PC-9 (cell line): ENCODE measurements at regions not wholly inside any gene's neighbourhood (a gene's known extent, or its start where the extent isn't known, plus 50 kb on each side); places are given as distances from the start of the nearest gene placed in this dataset.

Experiments
- EZH2 ChIP-seq: fragments of 200-600 bp; sonication (generic); IDR thresholded peaks from 2 replicates; pipeline ENCODE4 v1.8.0; 2017; ENCODE audit warnings: antibody characterized with exemption, low read depth
- TF ChIP-seq, protein P1 (sequence below): fragments of 200-600 bp; sonication (generic); conservative IDR thresholded peaks from 2 replicates; pipeline ENCODE4 v1.6.1; 2017; ENCODE audit warnings: mixed run types, antibody characterized with exemption, mild to moderate bottlenecking, moderate library complexity

DNA sequence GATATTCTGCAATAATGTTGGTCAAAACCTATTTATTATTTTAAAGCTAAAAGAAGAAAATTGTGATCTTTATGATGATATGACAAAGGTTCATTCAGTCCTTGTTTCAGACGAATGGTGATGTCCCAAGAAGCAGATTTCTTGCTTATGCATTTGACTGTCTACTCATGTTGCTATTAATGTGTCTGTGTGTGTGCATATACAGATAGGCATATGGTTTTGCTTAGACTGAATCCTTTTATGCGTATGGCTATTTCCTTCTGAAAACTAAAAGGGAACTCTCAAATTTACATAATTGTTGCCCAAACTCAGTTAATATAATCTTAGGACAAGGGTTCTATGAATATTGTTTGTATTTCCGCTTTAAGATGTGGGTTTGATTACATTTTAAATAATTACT is 632.3 kb upstream of the SETBP1 start:
- TF ChIP-seq, protein P1, sequence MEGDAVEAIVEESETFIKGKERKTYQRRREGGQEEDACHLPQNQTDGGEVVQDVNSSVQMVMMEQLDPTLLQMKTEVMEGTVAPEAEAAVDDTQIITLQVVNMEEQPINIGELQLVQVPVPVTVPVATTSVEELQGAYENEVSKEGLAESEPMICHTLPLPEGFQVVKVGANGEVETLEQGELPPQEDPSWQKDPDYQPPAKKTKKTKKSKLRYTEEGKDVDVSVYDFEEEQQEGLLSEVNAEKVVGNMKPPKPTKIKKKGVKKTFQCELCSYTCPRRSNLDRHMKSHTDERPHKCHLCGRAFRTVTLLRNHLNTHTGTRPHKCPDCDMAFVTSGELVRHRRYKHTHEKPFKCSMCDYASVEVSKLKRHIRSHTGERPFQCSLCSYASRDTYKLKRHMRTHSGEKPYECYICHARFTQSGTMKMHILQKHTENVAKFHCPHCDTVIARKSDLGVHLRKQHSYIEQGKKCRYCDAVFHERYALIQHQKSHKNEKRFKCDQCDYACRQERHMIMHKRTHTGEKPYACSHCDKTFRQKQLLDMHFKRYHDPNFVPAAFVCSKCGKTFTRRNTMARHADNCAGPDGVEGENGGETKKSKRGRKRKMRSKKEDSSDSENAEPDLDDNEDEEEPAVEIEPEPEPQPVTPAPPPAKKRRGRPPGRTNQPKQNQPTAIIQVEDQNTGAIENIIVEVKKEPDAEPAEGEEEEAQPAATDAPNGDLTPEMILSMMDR: no peak
- TF ChIP-seq EZH2: no peak
